H9 (cell line): ENCODE measurements at regions not wholly inside any gene's neighbourhood (a gene's known extent, or its start where the extent isn't known, plus 50 kb on each side); places are given as distances from the start of the nearest gene placed in this dataset.

Experiments used
- DNase-seq: peaks from one replicate; pipeline ENCODE4 v3.0.0-alpha.2; 2017
- H2AFZ ChIP-seq: one replicate; pipeline ENCODE4 v1.6.1; 2013; ENCODE audit warnings: mild to moderate bottlenecking, low read length, control low read depth, moderate library complexity
- H2AK5ac ChIP-seq: 2 replicates; pipeline ENCODE4 v1.6.1; 2013; ENCODE audit warnings: low read length, control low read depth, mixed read lengths; ENCODE audit not compliant: insufficient read length
- H2BK120ac ChIP-seq: one replicate; pipeline ENCODE4 v1.6.1; 2013; ENCODE audit warnings: low read depth, mild to moderate bottlenecking, low read length, control low read depth, inconsistent platforms; ENCODE audit not compliant: poor library complexity, severe bottlenecking
- H2BK12ac ChIP-seq: 2 replicates; pipeline ENCODE4 v1.6.1; 2013; ENCODE audit warnings: low read length, control low read depth, mixed read lengths, low read depth; ENCODE audit not compliant: insufficient read length
- H2BK15ac ChIP-seq: 2 replicates; pipeline ENCODE4 v1.6.1; 2013; ENCODE audit warnings: low read depth, low read length, control low read depth
- H2BK20ac ChIP-seq: one replicate; pipeline ENCODE4 v1.6.1; 2013; ENCODE audit warnings: low read depth, mild to moderate bottlenecking, low read length, control low read depth, inconsistent platforms; ENCODE audit not compliant: poor library complexity, severe bottlenecking
- H2BK5ac ChIP-seq: 2 replicates; pipeline ENCODE4 v1.6.1; 2013; ENCODE audit warnings: low read length, control low read depth, mixed read lengths; ENCODE audit not compliant: insufficient read length
- H3K14ac ChIP-seq: 2 replicates; pipeline ENCODE4 v1.6.1; 2013; ENCODE audit warnings: low read length, control low read depth; ENCODE audit not compliant: insufficient read depth
- H3K18ac ChIP-seq: 2 replicates; pipeline ENCODE4 v1.6.1; 2013; ENCODE audit warnings: low read depth, mild to moderate bottlenecking, mixed read lengths, low read length, control low read depth; ENCODE audit not compliant: insufficient read length
- H3K23ac ChIP-seq: 2 replicates; pipeline ENCODE4 v1.6.1; 2013; ENCODE audit warnings: low read length, control low read depth, mixed read lengths, low read depth; ENCODE audit not compliant: insufficient read length
- H3K23me2 ChIP-seq: 2 replicates; pipeline ENCODE4 v1.6.1; 2013; ENCODE audit warnings: low read depth, mild to moderate bottlenecking, mixed read lengths, low read length, control low read depth; ENCODE audit not compliant: insufficient read length, poor library complexity, severe bottlenecking
- H3K27ac ChIP-seq: 2 replicates; pipeline ENCODE4 v1.5.1; 2013; ENCODE audit warnings: low read length, control low read depth, mixed read lengths, low read depth; ENCODE audit not compliant: insufficient read length
- H3K27me3 ChIP-seq: 2 replicates; pipeline ENCODE4 v1.6.1; 2013; ENCODE audit warnings: low read length, control low read depth, inconsistent platforms; ENCODE audit not compliant: insufficient read depth
- H3K4ac ChIP-seq: 2 replicates; pipeline ENCODE4 v1.6.1; 2013; ENCODE audit warnings: low read depth, mild to moderate bottlenecking, control low read depth, inconsistent platforms, low read length, moderate library complexity
- H3K4me1 ChIP-seq: 2 replicates; pipeline ENCODE4 v1.6.1; 2013; ENCODE audit warnings: low read length, control low read depth, inconsistent platforms; ENCODE audit not compliant: insufficient read depth
- H3K4me2 ChIP-seq: 2 replicates; pipeline ENCODE4 v1.6.1; 2013; ENCODE audit warnings: low read length, control low read depth, mixed read lengths; ENCODE audit not compliant: insufficient read length, insufficient read depth
- H3K56ac ChIP-seq: 2 replicates; pipeline ENCODE4 v1.6.1; 2013; ENCODE audit warnings: low read depth, mild to moderate bottlenecking, mixed read lengths, low read length, control low read depth; ENCODE audit not compliant: insufficient read length
- H3K79me1 ChIP-seq: 2 replicates; pipeline ENCODE4 v1.6.1; 2013; ENCODE audit warnings: low read depth, mild to moderate bottlenecking, moderate library complexity, low read length, control low read depth, inconsistent platforms; ENCODE audit not compliant: insufficient read depth, poor library complexity, severe bottlenecking
- H3K79me2 ChIP-seq: 2 replicates; pipeline ENCODE4 v1.6.1; 2013; ENCODE audit warnings: low read length, control low read depth, inconsistent platforms; ENCODE audit not compliant: insufficient read depth
- H3K9ac ChIP-seq: 2 replicates; pipeline ENCODE4 v1.6.1; 2013; ENCODE audit warnings: low read length, control low read depth, mixed read lengths; ENCODE audit not compliant: insufficient read length; ENCODE audit errors: extremely low read depth
- H3K9me3 ChIP-seq: one replicate; pipeline ENCODE4 v1.6.1; 2013; ENCODE audit warnings: low read depth, low read length, inconsistent platforms; ENCODE audit not compliant: control insufficient read depth
- H3T11ph ChIP-seq: one replicate; pipeline ENCODE4 v1.6.1; 2013; ENCODE audit warnings: mild to moderate bottlenecking, low read length, control low read depth, inconsistent platforms
- H4K20me1 ChIP-seq: one replicate; pipeline ENCODE4 v1.6.1; 2013; ENCODE audit not compliant: control insufficient read depth, insufficient read length, insufficient read depth
- H4K5ac ChIP-seq: 2 replicates; pipeline ENCODE4 v1.6.1; 2013; ENCODE audit warnings: low read depth, mild to moderate bottlenecking, mixed read lengths, low read length, control low read depth; ENCODE audit not compliant: insufficient read length
- H4K8ac ChIP-seq: replicated peaks from 2 replicates; pipeline ENCODE4 v1.6.1; 2013; ENCODE audit warnings: low read length, control low read depth, mixed read lengths, low read depth; ENCODE audit not compliant: insufficient read length
- H4K91ac ChIP-seq: 2 replicates; pipeline ENCODE4 v1.6.1; 2013; ENCODE audit warnings: low read depth, mild to moderate bottlenecking, moderate library complexity, mixed read lengths, low read length, control low read depth; ENCODE audit not compliant: insufficient read length
- H3K27ac Mint-ChIP-seq, 3 experiments: 2 replicates in 2 of 3; 3 replicates in 1 of 3; pipeline ENCODE4 v1.8.0; 2020 to 2021; ENCODE audit warnings: mixed read lengths in 3 of 3, mild to moderate bottlenecking in 1 of 3, moderate library complexity in 1 of 3
- H3K27me3 Mint-ChIP-seq: 2 replicates; pipeline ENCODE4 v1.8.0; 2021; ENCODE audit warnings: low read depth, mild to moderate bottlenecking, moderate library complexity, mixed read lengths
- H3K36me3 Mint-ChIP-seq, 3 experiments: 2 replicates in 2 of 3; 3 replicates in 1 of 3; pipeline ENCODE4 v1.8.0; 2020 to 2021; ENCODE audit warnings: low read depth in 3 of 3, mixed read lengths in 3 of 3; ENCODE audit not compliant: insufficient read depth in 1 of 3
- H3K4me1 Mint-ChIP-seq, 2 experiments: 2 replicates each; pipeline ENCODE4 v1.8.0; 2020; ENCODE audit warnings: mixed read lengths in 2 of 2
- H3K4me3 Mint-ChIP-seq, 2 experiments: 2 replicates in 1 of 2; 3 replicates in 1 of 2; pipeline ENCODE4 v1.8.0; 2020 to 2021; ENCODE audit warnings: mild to moderate bottlenecking in 2 of 2, mixed read lengths in 2 of 2, moderate library complexity in 1 of 2
- H3K9me3 Mint-ChIP-seq, 2 experiments: 2 replicates in 1 of 2; 3 replicates in 1 of 2; pipeline ENCODE4 v1.8.0; 2020; ENCODE audit warnings: mild to moderate bottlenecking in 2 of 2, mixed read lengths in 2 of 2, moderate library complexity in 1 of 2
- WGBS: extraction: QIAGEN DNeasy Blood & Tissue Kit; methylation state at CpG from one replicate; pipeline ENCODE4 v1.1.7; 2013; ENCODE audit warnings: missing lambda C conversion rate, low lambda C conversion rate, mixed read lengths; ENCODE audit not compliant: insufficient read length; ENCODE audit errors: extremely low coverage; 5-methylcytosine and 5-hydroxymethylcytosine counted together
- TF ChIP-seq, protein P1 (sequence below): fragments of 200-600 bp; sonication (generic); conservative IDR thresholded peaks from 3 replicates; pipeline ENCODE4 v1.8.0; 2021; ENCODE audit warnings: antibody characterized with exemption, mild to moderate bottlenecking

DNA sequence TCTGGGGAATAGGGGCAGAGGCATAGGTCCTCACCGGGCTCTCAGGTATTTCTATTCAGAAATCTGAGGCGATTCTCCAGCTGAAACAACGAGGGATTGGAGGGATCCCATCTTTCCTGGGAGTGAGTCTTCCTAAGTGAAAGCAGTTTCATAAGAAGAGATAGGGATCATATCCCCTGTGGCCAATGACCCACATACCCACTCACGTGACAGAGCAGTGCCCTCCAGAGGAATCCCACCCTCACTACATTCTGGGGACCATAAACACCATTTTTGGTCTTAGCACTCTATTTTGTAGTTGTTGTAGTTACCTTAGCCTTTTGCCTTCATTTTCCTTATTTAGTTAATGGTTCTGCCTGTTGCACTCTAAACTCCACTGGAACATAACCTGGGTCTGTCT, 121.1 kb downstream of the GPR63 start:
- WGBS, result no CpG with 5 or more reads among the region's 4 CpGs
- Histone ChIP-seq H3K79me2 (no peaks in the 10 kb centered on the region), H3K14ac (no peak overlapping the region), H4K8ac (no peak overlapping the region), H2AFZ (peak overlapping the region; percentile 53), H3K23ac (no peak overlapping the region), H2BK15ac (no peak overlapping the region), H3K23me2 (no peaks in the 10 kb centered on the region), H3K18ac (no peak overlapping the region), H2BK20ac (no peak overlapping the region), H3K79me1 (no peaks in the 10 kb centered on the region), H4K20me1 (no peaks in the 10 kb centered on the region), H4K91ac (no peak overlapping the region), H3K4me1 (no peaks in the 10 kb centered on the region), H3K4ac (no peak overlapping the region), H4K5ac (no peak overlapping the region), H2AK5ac (no peak overlapping the region), H3K9ac (no peak overlapping the region), H3K9me3 (no peaks in the 10 kb centered on the region), H3K56ac (no peak overlapping the region), H2BK120ac (no peak overlapping the region), H3T11ph (no peak overlapping the region), H3K27me3 (no peaks in the 10 kb centered on the region), H2BK12ac (no peak overlapping the region), H3K27ac (no peak overlapping the region), H2BK5ac (no peak overlapping the region), H3K4me2 (no peak overlapping the region)
- Mint-ChIP-seq H3K36me3 (no peaks in the 10 kb centered on the region), H3K4me3 (no peak overlapping the region), H3K9me3 (no peaks in the 10 kb centered on the region), H3K4me1 (peaks cover 4 to 6% of the 10 kb centered on the region in 2 experiments; a peak in 3 of 4 replicates), H3K27ac (peak overlapping the region in 2 of 3 experiments; percentile 34 to 58; a peak in 2 of 7 replicates), H3K27me3 (no peaks in the 10 kb centered on the region)
- TF ChIP-seq, protein P1, sequence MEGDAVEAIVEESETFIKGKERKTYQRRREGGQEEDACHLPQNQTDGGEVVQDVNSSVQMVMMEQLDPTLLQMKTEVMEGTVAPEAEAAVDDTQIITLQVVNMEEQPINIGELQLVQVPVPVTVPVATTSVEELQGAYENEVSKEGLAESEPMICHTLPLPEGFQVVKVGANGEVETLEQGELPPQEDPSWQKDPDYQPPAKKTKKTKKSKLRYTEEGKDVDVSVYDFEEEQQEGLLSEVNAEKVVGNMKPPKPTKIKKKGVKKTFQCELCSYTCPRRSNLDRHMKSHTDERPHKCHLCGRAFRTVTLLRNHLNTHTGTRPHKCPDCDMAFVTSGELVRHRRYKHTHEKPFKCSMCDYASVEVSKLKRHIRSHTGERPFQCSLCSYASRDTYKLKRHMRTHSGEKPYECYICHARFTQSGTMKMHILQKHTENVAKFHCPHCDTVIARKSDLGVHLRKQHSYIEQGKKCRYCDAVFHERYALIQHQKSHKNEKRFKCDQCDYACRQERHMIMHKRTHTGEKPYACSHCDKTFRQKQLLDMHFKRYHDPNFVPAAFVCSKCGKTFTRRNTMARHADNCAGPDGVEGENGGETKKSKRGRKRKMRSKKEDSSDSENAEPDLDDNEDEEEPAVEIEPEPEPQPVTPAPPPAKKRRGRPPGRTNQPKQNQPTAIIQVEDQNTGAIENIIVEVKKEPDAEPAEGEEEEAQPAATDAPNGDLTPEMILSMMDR, result peak; percentile 79
- DNase-seq, result peak; percentile 45
